ENCODE measurements at regions not wholly inside any gene's neighbourhood (a gene's known extent, or its start where the extent isn't known, plus 50 kb on each side); places are given as distances from the start of the nearest gene placed in this dataset.

DNA sequence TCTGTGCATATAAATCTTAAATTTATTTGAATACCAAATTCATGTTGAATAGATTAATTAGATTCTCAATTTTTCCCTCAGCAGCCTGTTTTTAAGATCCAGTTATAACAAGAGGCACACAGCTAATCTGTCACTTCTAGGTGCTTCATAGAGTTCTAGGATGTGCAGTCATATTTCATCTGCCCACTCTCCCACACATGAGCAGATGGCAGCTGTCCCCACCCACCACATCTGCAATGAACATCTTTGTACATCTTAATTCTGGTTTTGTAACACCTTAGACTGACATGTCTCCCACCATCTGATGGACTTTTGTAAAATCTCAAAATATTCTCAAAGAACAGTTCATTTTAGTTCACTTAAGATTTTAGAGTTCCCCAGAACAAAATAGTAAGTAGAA is 250.8 kb upstream of the ST6GAL2 start:
- TF ChIP-seq, protein P1, sequence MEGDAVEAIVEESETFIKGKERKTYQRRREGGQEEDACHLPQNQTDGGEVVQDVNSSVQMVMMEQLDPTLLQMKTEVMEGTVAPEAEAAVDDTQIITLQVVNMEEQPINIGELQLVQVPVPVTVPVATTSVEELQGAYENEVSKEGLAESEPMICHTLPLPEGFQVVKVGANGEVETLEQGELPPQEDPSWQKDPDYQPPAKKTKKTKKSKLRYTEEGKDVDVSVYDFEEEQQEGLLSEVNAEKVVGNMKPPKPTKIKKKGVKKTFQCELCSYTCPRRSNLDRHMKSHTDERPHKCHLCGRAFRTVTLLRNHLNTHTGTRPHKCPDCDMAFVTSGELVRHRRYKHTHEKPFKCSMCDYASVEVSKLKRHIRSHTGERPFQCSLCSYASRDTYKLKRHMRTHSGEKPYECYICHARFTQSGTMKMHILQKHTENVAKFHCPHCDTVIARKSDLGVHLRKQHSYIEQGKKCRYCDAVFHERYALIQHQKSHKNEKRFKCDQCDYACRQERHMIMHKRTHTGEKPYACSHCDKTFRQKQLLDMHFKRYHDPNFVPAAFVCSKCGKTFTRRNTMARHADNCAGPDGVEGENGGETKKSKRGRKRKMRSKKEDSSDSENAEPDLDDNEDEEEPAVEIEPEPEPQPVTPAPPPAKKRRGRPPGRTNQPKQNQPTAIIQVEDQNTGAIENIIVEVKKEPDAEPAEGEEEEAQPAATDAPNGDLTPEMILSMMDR (IDR thresholded peaks at IDR 0.05; ENCODE audit: low read depth, low read length), result no peak
- TF ChIP-seq EZH2phosphoT487 (IDR thresholded peaks at IDR 0.05; ENCODE audit: low read depth), result no peak
